HG03039 (cell line): ENCODE measurements at regions not wholly inside any gene's neighbourhood (a gene's known extent, or its start where the extent isn't known, plus 50 kb on each side); places are given as distances from the start of the nearest gene placed in this dataset.

Experiments
- ATAC-seq: cut with Tn5 transposase; IDR thresholded peaks from one replicate; pipeline ENCODE4 v1.9.1; 2021; ENCODE audit warnings: mild to moderate bottlenecking, moderate library complexity; ENCODE audit not compliant: unreplicated experiment

GRCh38 chr6:8731874-8732273 lies 296.5 kb upstream of the SLC35B3 start:
- ATAC-seq: no peak

- ATAC-seq: no peak
These were observed 275.5 kb upstream of the SLC35B3 start for GRCh38 chr6:8710668-8711431.

GRCh38 chr6:8707956-8708772 lies 272.8 kb upstream of the SLC35B3 start:
- no peak for ATAC-seq

GRCh38 chr6:8707369-8707768 lies 272.0 kb upstream of the SLC35B3 start:
- no peak for ATAC-seq

GRCh38 chr6:8705435-8706020 lies 270.2 kb upstream of the SLC35B3 start:
- no peak for ATAC-seq

- ATAC-seq: no peak
These were observed 267.7 kb upstream of the SLC35B3 start for GRCh38 chr6:8703059-8703458.

- ATAC-seq: no peak
These were observed 253.5 kb upstream of the SLC35B3 start for GRCh38 chr6:8688821-8689220.

GRCh38 chr6:8686077-8686476 lies 250.7 kb upstream of the SLC35B3 start:
- ATAC-seq: no peak

- ATAC-seq: no peak
These were observed 247.9 kb upstream of the SLC35B3 start for GRCh38 chr6:8683204-8683603.

- ATAC-seq: no peak
These were observed 244.5 kb upstream of the SLC35B3 start for GRCh38 chr6:8679823-8680222.

GRCh38 chr6:8678466-8678865 lies 243.1 kb upstream of the SLC35B3 start:
- ATAC-seq: no peak

- no peak for ATAC-seq
These were observed 238.8 kb upstream of the SLC35B3 start for GRCh38 chr6:8674126-8674525.

- ATAC-seq: no peak
These were observed 237.5 kb upstream of the SLC35B3 start for GRCh38 chr6:8672882-8673281.

- no peak for ATAC-seq
These were observed 235.4 kb upstream of the SLC35B3 start for GRCh38 chr6:8670792-8671191.

GRCh38 chr6:8664700-8665099 lies 229.4 kb upstream of the SLC35B3 start:
- ATAC-seq: no peak

- no peak for ATAC-seq
These were observed 228.7 kb upstream of the SLC35B3 start for GRCh38 chr6:8664070-8664469.

- ATAC-seq: no peak
These were observed 224.3 kb upstream of the SLC35B3 start for GRCh38 chr6:8659404-8660189.

GRCh38 chr6:8658416-8658815 lies 223.1 kb upstream of the SLC35B3 start:
- no peak for ATAC-seq

- ATAC-seq: no peak
These were observed 222.2 kb upstream of the SLC35B3 start for GRCh38 chr6:8657522-8657921.

GRCh38 chr6:8655670-8656454 lies 220.5 kb upstream of the SLC35B3 start:
- no peak for ATAC-seq
